Uterus (tissue), 2 donors: ENCODE measurements at regions not wholly inside any gene's neighbourhood (a gene's known extent, or its start where the extent isn't known, plus 50 kb on each side); places are given as distances from the start of the nearest gene placed in this dataset.

ENCODE experiments used
- POLR2A ChIP-seq, 2 donors: fragments of 450-650 bp; IDR thresholded peaks; one replicate each; pipeline ENCODE4 v1.6.1; 2016; ENCODE audit warnings: antibody characterized with exemption in 2 of 2, mild to moderate bottlenecking in 1 of 2, moderate library complexity in 1 of 2
- TF ChIP-seq, protein P1 (sequence below), 4 experiments: fragments of 200-600 bp in 2 of 4; fragments of 450-650 bp in 2 of 4; sonication (generic) in 2 of 4; IDR thresholded peaks; one replicate each; pipeline ENCODE4 v1.5.1; 2016 to 2019; ENCODE audit warnings: antibody characterized with exemption in 4 of 4, mild to moderate bottlenecking in 2 of 4, moderate library complexity in 1 of 4

DNA sequence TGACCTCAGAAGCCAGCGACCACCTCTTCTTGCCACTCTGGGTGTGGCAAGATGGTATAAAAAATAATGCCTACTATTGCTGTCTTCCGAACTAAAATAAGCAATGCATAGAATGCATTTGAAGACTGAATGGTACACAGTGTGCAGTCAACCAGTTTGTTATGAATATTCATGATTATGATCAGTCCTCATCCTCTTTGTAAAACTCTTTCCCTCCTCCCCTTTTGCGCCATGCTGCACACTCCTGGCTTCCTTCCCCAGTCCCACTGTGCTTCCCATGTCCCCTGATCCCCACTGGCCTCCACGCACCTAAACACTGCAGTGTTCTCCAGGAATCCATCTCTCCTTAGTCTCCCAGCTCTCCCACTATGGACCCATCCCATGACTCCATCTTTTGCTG lies 348.0 kb downstream of the SOX9 start:
- TF ChIP-seq, protein P1, sequence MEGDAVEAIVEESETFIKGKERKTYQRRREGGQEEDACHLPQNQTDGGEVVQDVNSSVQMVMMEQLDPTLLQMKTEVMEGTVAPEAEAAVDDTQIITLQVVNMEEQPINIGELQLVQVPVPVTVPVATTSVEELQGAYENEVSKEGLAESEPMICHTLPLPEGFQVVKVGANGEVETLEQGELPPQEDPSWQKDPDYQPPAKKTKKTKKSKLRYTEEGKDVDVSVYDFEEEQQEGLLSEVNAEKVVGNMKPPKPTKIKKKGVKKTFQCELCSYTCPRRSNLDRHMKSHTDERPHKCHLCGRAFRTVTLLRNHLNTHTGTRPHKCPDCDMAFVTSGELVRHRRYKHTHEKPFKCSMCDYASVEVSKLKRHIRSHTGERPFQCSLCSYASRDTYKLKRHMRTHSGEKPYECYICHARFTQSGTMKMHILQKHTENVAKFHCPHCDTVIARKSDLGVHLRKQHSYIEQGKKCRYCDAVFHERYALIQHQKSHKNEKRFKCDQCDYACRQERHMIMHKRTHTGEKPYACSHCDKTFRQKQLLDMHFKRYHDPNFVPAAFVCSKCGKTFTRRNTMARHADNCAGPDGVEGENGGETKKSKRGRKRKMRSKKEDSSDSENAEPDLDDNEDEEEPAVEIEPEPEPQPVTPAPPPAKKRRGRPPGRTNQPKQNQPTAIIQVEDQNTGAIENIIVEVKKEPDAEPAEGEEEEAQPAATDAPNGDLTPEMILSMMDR (IDR thresholded peaks at IDR 0.05): no peak
- TF ChIP-seq POLR2A (IDR thresholded peaks at IDR 0.05): no peak
